PC-9 (cell line): ENCODE measurements at regions not wholly inside any gene's neighbourhood (a gene's known extent, or its start where the extent isn't known, plus 50 kb on each side); places are given as distances from the start of the nearest gene placed in this dataset.

ENCODE experiments used
- EZH2 ChIP-seq: fragments of 200-600 bp; sonication (generic); IDR thresholded peaks from 2 replicates; pipeline ENCODE4 v1.8.0; 2017; ENCODE audit warnings: antibody characterized with exemption, low read depth
- TF ChIP-seq, protein P1 (sequence below): fragments of 200-600 bp; sonication (generic); conservative IDR thresholded peaks from 2 replicates; pipeline ENCODE4 v1.6.1; 2017; ENCODE audit warnings: mixed run types, antibody characterized with exemption, mild to moderate bottlenecking, moderate library complexity

DNA sequence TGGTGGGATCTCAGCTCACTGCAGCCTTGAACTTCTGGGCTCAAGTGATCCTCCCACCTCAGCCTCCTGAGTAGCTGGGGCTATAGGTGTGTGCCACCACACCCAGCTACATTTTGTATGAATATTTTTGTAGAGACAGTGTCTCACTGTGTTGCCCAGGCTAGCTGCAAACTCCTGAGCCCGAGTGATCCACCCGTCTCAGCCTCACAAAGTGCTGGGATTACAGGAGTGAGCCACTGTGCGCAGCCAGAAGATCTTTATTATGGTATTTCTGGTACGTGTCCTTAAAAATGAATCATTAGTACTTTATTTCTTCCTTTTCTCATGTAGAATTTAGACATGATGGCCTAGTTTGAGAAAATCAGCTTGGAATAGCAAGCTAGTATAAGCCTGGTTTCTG, 153.3 kb downstream of the BCHE start:
- TF ChIP-seq, protein P1, sequence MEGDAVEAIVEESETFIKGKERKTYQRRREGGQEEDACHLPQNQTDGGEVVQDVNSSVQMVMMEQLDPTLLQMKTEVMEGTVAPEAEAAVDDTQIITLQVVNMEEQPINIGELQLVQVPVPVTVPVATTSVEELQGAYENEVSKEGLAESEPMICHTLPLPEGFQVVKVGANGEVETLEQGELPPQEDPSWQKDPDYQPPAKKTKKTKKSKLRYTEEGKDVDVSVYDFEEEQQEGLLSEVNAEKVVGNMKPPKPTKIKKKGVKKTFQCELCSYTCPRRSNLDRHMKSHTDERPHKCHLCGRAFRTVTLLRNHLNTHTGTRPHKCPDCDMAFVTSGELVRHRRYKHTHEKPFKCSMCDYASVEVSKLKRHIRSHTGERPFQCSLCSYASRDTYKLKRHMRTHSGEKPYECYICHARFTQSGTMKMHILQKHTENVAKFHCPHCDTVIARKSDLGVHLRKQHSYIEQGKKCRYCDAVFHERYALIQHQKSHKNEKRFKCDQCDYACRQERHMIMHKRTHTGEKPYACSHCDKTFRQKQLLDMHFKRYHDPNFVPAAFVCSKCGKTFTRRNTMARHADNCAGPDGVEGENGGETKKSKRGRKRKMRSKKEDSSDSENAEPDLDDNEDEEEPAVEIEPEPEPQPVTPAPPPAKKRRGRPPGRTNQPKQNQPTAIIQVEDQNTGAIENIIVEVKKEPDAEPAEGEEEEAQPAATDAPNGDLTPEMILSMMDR, result no peak
- TF ChIP-seq EZH2, result no peak
